Heart left ventricle (tissue), 16 donors: ENCODE measurements at regions not wholly inside any gene's neighbourhood (a gene's known extent, or its start where the extent isn't known, plus 50 kb on each side); places are given as distances from the start of the nearest gene placed in this dataset.

Source experiments
- ATAC-seq, 4 donors: fragments of 200-7000 bp; cut with Tn5 transposase; one replicate each; pipeline ENCODE4 v1.9.1; 2020 to 2022; ENCODE audit warnings: moderate library complexity in 4 of 4, mild to moderate bottlenecking in 3 of 4, moderate number of reproducible peaks in 1 of 4
- DNase-seq, 5 donors: peaks; one replicate each; pipeline ENCODE4 v3.0.0-alpha.2; 2020
- H3K27ac ChIP-seq, 12 donors: fragments of 200-600 bp; sonication (generic) in 4 of 12; one replicate each; pipeline versions ENCODE4 v1.5.0 to v1.8.0; 2016 to 2022; ENCODE audit warnings: mild to moderate bottlenecking in 2 of 12
- H3K27me3 ChIP-seq, 9 donors: fragments of 200-600 bp; sonication (generic) in 2 of 9; one replicate each; pipeline versions ENCODE4 v1.5.1 to v1.8.0; 2016 to 2022; ENCODE audit warnings: mild to moderate bottlenecking in 3 of 9
- H3K36me3 ChIP-seq, 9 donors: fragments of 200-600 bp; sonication (generic) in 2 of 9; one replicate each; pipeline versions ENCODE4 v1.5.0 to v1.8.0; 2018 to 2022; ENCODE audit warnings: mild to moderate bottlenecking in 2 of 9
- H3K4me1 ChIP-seq, 12 donors: fragments of 200-600 bp; sonication (generic) in 4 of 12; one replicate each; pipeline versions ENCODE4 v1.5.0 to v1.8.0; 2016 to 2022; ENCODE audit warnings: mild to moderate bottlenecking in 3 of 12
- H3K4me3 ChIP-seq, 12 donors: fragments of 200-600 bp; sonication (generic) in 4 of 12; one replicate each; pipeline versions ENCODE4 v1.5.0 to v1.8.0; 2017 to 2022; ENCODE audit warnings: mild to moderate bottlenecking in 9 of 12, moderate library complexity in 4 of 12
- H3K9me3 ChIP-seq, 12 donors: fragments of 200-600 bp; sonication (generic) in 4 of 12; one replicate each; pipeline versions ENCODE4 v1.5.0 to v1.8.0; 2016 to 2022; ENCODE audit warnings: mild to moderate bottlenecking in 1 of 12
- POLR2A ChIP-seq, 2 donors: fragments of 450-650 bp; IDR thresholded peaks; one replicate each; pipeline ENCODE4 v1.6.1; 2017; ENCODE audit warnings: antibody characterized with exemption in 2 of 2, mild to moderate bottlenecking in 2 of 2, moderate library complexity in 2 of 2
- WGBS, 4 donors: extraction: QIAGEN DNeasy Blood & Tissue Kit in 2 of 4; methylation state at CpG; one replicate each; pipeline versions ENCODE4 v1.1.5 to v1.1.7; 2013 to 2018; 5-methylcytosine and 5-hydroxymethylcytosine counted together
- intact Hi-C, 10 donors: fragments of 100-400 bp; cut with DNase I; formaldehyde crosslinking; loops; one replicate each; pipeline versions ENCODE4 v1.11.1 to v1.14.2; 2022
- TF ChIP-seq, protein P1 (sequence below), 12 donors: fragments of 200-600 bp; sonication (generic) in 4 of 12; IDR thresholded peaks; one replicate each; pipeline versions ENCODE4 v1.5.0 to v1.8.0; 2018 to 2022; ENCODE audit warnings: antibody characterized with exemption in 12 of 12, mild to moderate bottlenecking in 5 of 12
- donor health status: ischemic (EF 13 %, LVEDD 7.1; RV severe dilation, severe dysfunction).
- donor health status: healthy with polysubstance abuse.
- donor health status: DM: no; HTN: yes; CAD: no.
- donor health status: DM: no; HTN: no; CAD: no.
- donor health status: ischemic (EF 25% LVEDD 6.9; RV normal size, moderate dysfunction).
- donor health status: ischemic (EF 25% LVEDD 5.7; RV mildly dilated, moderate dysfunction).
- donor health status: healthy.
- donor health status: DM: yes; HTN: yes; CAD: no.
- donor health status: ischemic (EF 35%, LVEDD 5.7; RV mildly dilated, moderate dysfunction).
- donor health status: nonischemic (EF 11% LVEDD 7.7; RV severe dilation, severe dysfunction).
- donor health status: DM: yes; HTN: yes; CAD: no.
- donor health status: PGD.
- donor health status: ischemic (EF 29% LVEDD 5.4; RV normal size, mild dysfunction).
- donor health status: nonischemic (EF 23%, LVEDD 6.1; RV moderate dilation, normal function).

DNA sequence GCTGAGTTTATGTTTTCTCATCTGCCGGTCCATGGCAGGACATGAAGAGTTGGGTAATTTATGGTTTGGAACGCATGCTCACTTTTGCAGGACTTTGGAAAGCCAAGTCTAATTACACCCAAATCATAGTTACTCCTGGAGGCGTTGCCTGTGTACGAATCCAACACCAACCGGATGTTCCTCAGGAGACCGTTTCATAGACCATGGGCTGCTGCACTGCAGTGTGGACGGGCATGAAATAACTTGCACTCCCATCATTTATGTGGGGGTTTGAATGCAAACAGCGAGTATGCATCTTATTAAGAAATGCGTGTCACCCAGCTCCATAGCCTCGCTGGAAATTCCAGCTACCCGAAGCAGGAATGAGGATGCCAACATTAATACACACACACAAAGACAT, 96.1 kb upstream of the IRX2 start:
- ATAC-seq = no peak
- intact Hi-C loops = no loop called here
- Histone ChIP-seq H3K27ac (no peak overlapping the region), H3K27me3 (peaks cover 0 to 5% (median 0%) of the 10 kb centered on the region in 9 donors), H3K36me3 (no peaks in the 10 kb centered on the region), H3K4me1 (no peaks in the 10 kb centered on the region), H3K4me3 (no peak overlapping the region), H3K9me3 (no peaks in the 10 kb centered on the region)
- 84 to 91% (median 86%) methylated on average over 11 of the region's 11 CpGs for WGBS, 4 donors
- DNase-seq = no peak
- TF ChIP-seq, protein P1, sequence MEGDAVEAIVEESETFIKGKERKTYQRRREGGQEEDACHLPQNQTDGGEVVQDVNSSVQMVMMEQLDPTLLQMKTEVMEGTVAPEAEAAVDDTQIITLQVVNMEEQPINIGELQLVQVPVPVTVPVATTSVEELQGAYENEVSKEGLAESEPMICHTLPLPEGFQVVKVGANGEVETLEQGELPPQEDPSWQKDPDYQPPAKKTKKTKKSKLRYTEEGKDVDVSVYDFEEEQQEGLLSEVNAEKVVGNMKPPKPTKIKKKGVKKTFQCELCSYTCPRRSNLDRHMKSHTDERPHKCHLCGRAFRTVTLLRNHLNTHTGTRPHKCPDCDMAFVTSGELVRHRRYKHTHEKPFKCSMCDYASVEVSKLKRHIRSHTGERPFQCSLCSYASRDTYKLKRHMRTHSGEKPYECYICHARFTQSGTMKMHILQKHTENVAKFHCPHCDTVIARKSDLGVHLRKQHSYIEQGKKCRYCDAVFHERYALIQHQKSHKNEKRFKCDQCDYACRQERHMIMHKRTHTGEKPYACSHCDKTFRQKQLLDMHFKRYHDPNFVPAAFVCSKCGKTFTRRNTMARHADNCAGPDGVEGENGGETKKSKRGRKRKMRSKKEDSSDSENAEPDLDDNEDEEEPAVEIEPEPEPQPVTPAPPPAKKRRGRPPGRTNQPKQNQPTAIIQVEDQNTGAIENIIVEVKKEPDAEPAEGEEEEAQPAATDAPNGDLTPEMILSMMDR (IDR thresholded peaks at IDR 0.05) = no peak
- TF ChIP-seq POLR2A (IDR thresholded peaks at IDR 0.05) = no peak

DNA sequence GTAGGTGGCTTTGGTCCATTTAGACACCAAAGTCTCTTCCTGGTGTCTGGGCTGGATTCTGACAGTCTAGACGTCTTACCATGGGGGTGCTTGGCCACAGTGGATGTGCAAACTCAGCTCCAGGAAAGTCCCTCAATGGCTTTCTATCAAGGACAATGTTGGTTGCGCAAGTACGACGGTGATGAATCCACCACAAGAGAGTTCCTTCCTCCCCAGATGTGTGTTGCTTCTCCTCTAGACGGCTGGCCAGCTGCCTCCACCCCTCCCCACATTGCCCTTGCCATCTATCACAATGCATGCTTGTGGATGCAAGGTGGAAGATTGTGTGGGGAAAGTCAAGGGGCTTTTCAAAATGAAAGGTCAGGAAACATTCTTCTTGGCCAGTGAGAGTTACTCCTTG, 89.7 kb upstream of the IRX2 start:
- ATAC-seq = no peak

DNA sequence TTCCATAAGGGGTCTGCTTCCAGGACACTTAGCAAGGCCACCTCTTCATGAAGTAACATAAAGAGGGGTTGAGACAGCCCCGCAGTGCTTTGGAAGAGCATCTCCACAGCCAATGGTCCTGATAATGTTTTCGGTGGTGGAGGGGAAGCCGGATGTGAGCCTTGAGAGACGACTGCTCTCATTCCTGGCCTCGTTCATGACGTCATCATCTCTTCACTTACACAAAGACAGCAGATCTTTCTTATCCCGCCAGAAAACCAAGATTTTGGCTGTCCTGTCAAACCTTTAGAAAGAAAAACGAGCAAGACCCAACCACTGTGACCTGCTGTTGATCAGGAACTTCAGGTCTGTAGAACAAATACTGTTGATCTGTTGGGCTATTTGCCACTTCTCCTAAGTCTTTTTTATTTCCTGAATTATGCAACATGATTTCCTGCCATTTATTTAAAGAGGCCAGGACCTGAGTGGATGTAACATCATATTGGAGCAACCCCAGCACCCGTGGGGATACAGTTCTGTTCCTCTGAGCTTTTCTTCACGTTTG, 89.0 kb upstream of the IRX2 start:
- intact Hi-C loops = no loop called here
- Histone ChIP-seq H3K4me3 (no peak overlapping the region), H3K27me3 (no peaks in the 10 kb centered on the region), H3K9me3 (no peaks in the 10 kb centered on the region), H3K36me3 (no peaks in the 10 kb centered on the region), H3K4me1 (no peaks in the 10 kb centered on the region), H3K27ac (peak overlapping the region in 1 of 12 donors; percentile 9)
- peak in 1 of 5 donors; percentile 32 for DNase-seq
- WGBS, 4 donors = 46 to 57% (median 49%) methylated on average over 10 of the region's 10 CpGs
- TF ChIP-seq POLR2A (IDR thresholded peaks at IDR 0.05) = no peak
- TF ChIP-seq, protein P1 (IDR thresholded peaks at IDR 0.05) = no peak
- peak in 2 of 4 donors; percentile 7 to 14 for ATAC-seq

More for the DNA sequence above, 89.7 kb upstream of the IRX2 start:
- no peak for TF ChIP-seq POLR2A (IDR thresholded peaks at IDR 0.05)
- TF ChIP-seq, protein P1 (IDR thresholded peaks at IDR 0.05) = no peak
- H3K4me3 ChIP-seq = no peak overlapping the region
- no peaks in the 10 kb centered on the region for H3K4me1 ChIP-seq
- 63 to 78% (median 70%) methylated on average over 5 of the region's 5 CpGs for WGBS, 4 donors
- no peaks in the 10 kb centered on the region for H3K9me3 ChIP-seq
- no peaks in the 10 kb centered on the region for H3K36me3 ChIP-seq
- no peak for DNase-seq
- no peaks in the 10 kb centered on the region for H3K27me3 ChIP-seq
- intact Hi-C loops = no loop called here
- H3K27ac ChIP-seq = no peak overlapping the region

DNA sequence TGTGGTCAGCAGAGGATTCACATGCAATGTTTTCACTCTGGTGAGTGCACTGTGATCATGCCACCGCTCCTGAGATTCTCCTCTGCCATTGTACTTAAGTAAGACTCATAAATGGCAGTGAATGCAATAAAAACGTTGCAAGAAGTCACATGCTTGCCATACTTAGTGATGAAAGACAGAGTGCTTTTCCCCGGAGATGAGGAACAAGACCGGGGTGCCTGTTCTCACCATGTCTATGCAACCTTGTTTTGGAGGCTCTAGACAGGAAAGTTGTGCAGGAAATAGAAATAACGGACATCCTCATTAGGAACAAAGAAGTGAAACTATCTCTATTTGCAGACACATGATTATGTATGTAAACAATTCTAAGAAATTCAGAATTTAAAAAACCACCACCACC, 84.7 kb upstream of the IRX2 start:
- H3K4me3 ChIP-seq = no peak overlapping the region
- DNase-seq (no peak), ATAC-seq (no peak)
- no peaks in the 10 kb centered on the region for H3K9me3 ChIP-seq
- H3K27me3 ChIP-seq = peaks cover 0 to 11% (median 0%) of the 10 kb centered on the region in 9 donors
- H3K36me3 ChIP-seq = no peaks in the 10 kb centered on the region
- intact Hi-C loops = no loop called here
- no peaks in the 10 kb centered on the region for H3K4me1 ChIP-seq
- 62 to 76% (median 70%) methylated on average over 4 to 5 of the region's 5 CpGs for WGBS, 4 donors
- no peak overlapping the region for H3K27ac ChIP-seq
- no peak for TF ChIP-seq POLR2A (IDR thresholded peaks at IDR 0.05)
- TF ChIP-seq, protein P1 (IDR thresholded peaks at IDR 0.05) = no peak
